ENCODE measurements at regions not wholly inside any gene's neighbourhood (a gene's known extent, or its start where the extent isn't known, plus 50 kb on each side); places are given as distances from the start of the nearest gene placed in this dataset.

GRCh38 chr4:10279261-10279660 is 162.7 kb upstream of the WDR1 start:
- no peak for TF ChIP-seq POLR2A (IDR thresholded peaks at IDR 0.05)

GRCh38 chr4:10278071-10278470 is 161.5 kb upstream of the WDR1 start:
- no peaks in the 10 kb centered on the region for H3K36me3 ChIP-seq
- intact Hi-C loops (cut with DNase I): no loop called here
- H3K9me3 ChIP-seq: no peaks in the 10 kb centered on the region
- TF ChIP-seq CTCF (IDR thresholded peaks at IDR 0.05) (no peak), POLR2A (IDR thresholded peaks at IDR 0.05) (no peak), EP300 (IDR thresholded peaks at IDR 0.05) (no peak)
- no peaks in the 10 kb centered on the region for H3K4me1 ChIP-seq (ENCODE audit: insufficient read depth)
- DNase-seq: no peak
- H3K27me3 ChIP-seq: no peaks in the 10 kb centered on the region
- H3K4me3 ChIP-seq: no peak overlapping the region
- WGBS, 3 donors: 81 to 90% (median 85%) methylated on average over 5 of the region's 5 CpGs
- no peak overlapping the region for H3K27ac ChIP-seq

More at GRCh38 chr4:10279261-10279660, 162.7 kb upstream of the WDR1 start:
- intact Hi-C loops (cut with DNase I): no loop called here
- no peak for DNase-seq
- no peak overlapping the region for H3K4me3 ChIP-seq
- no peaks in the 10 kb centered on the region for H3K4me1 ChIP-seq (ENCODE audit: insufficient read depth)
- H3K27ac ChIP-seq: no peak overlapping the region
- no peaks in the 10 kb centered on the region for H3K9me3 ChIP-seq
- H3K36me3 ChIP-seq: no peaks in the 10 kb centered on the region
- H3K27me3 ChIP-seq: no peaks in the 10 kb centered on the region
- 78 to 85% (median 83%) methylated on average over 7 of the region's 7 CpGs for WGBS, 3 donors

GRCh38 chr4:10276152-10276551 is 159.6 kb upstream of the WDR1 start:
- no peaks in the 10 kb centered on the region for H3K9me3 ChIP-seq
- intact Hi-C loops (cut with DNase I): no loop called here
- no peak for TF ChIP-seq CTCF (IDR thresholded peaks at IDR 0.05)
- TF ChIP-seq POLR2A (IDR thresholded peaks at IDR 0.05): no peak
- no peak for TF ChIP-seq EP300 (IDR thresholded peaks at IDR 0.05)
- no peak for DNase-seq
- WGBS, 3 donors: 75 to 82% (median 80%) methylated on average over 4 of the region's 4 CpGs
- no peaks in the 10 kb centered on the region for H3K27me3 ChIP-seq
- no peaks in the 10 kb centered on the region for H3K4me1 ChIP-seq (ENCODE audit: insufficient read depth)
- H3K36me3 ChIP-seq: no peaks in the 10 kb centered on the region
- no peak overlapping the region for H3K4me3 ChIP-seq
- no peak overlapping the region for H3K27ac ChIP-seq

GRCh38 chr4:10275696-10276095 is 159.1 kb upstream of the WDR1 start:
- no peak for DNase-seq
- intact Hi-C loops (cut with DNase I): no loop called here
- H3K4me3 ChIP-seq: no peak overlapping the region
- WGBS, 3 donors: 89 to 94% (median 93%) methylated on average over 4 of the region's 4 CpGs
- no peaks in the 10 kb centered on the region for H3K9me3 ChIP-seq
- no peaks in the 10 kb centered on the region for H3K36me3 ChIP-seq
- no peak for TF ChIP-seq CTCF (IDR thresholded peaks at IDR 0.05)
- no peak for TF ChIP-seq EP300 (IDR thresholded peaks at IDR 0.05)
- TF ChIP-seq POLR2A (IDR thresholded peaks at IDR 0.05): no peak
- H3K27me3 ChIP-seq: no peaks in the 10 kb centered on the region
- no peaks in the 10 kb centered on the region for H3K4me1 ChIP-seq (ENCODE audit: insufficient read depth)
- H3K27ac ChIP-seq: no peak overlapping the region

GRCh38 chr4:10273030-10273429 is 156.4 kb upstream of the WDR1 start:
- intact Hi-C loops (cut with DNase I): no loop called here
- H3K27me3 ChIP-seq: no peaks in the 10 kb centered on the region
- TF ChIP-seq EP300 (IDR thresholded peaks at IDR 0.05) (no peak), CTCF (IDR thresholded peaks at IDR 0.05) (no peak), POLR2A (IDR thresholded peaks at IDR 0.05) (no peak)
- no peaks in the 10 kb centered on the region for H3K9me3 ChIP-seq
- H3K27ac ChIP-seq: no peak overlapping the region
- no peaks in the 10 kb centered on the region for H3K4me1 ChIP-seq (ENCODE audit: insufficient read depth)
- H3K36me3 ChIP-seq: no peaks in the 10 kb centered on the region
- 67 to 71% (median 70%) methylated on average over 4 of the region's 4 CpGs for WGBS, 3 donors
- DNase-seq: no peak
- no peak overlapping the region for H3K4me3 ChIP-seq

Measured in ovary (tissue), 7 donors.